ENCODE measurements at regions not wholly inside any gene's neighbourhood (a gene's known extent, or its start where the extent isn't known, plus 50 kb on each side); places are given as distances from the start of the nearest gene placed in this dataset.

DNA sequence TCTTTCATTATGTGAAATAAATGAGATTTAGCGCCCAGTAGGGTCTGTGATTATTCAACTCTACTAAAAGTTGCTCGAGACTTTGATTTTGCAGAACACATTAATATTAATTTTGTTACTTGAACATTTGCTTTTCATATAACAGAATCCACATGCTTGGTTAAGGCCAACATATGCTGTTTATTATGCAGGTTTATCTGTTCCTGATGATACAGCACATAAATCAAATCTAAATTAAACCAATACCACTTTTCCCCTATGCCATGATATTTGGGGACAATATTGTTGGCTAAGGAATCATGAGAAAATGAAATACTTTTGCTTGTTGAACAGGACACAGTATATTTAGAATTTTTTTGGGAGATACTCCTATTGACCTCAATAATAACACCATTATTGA, 291.1 kb downstream of the USP25 start:
- no peak for DNase-seq

DNA sequence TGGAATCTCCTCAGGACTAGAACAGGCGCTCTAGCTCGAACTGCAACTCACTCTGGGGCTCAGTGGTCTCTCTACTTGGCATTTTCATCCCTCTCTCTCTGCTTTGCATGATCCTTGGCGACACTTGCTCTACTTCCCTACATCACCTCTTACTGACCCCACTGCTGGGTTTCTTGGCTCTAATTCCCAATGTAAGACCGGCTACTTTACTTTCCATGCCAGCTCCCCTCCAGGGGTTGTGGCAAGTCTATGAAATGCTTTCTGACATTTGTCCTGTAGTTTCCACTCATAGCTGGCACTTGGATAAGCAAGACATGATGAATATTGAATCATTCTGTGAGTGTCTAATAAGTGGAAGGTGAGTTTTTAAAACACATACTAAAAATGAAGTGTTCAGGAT, 292.3 kb downstream of the USP25 start:
- DNase-seq = no peak

DNA sequence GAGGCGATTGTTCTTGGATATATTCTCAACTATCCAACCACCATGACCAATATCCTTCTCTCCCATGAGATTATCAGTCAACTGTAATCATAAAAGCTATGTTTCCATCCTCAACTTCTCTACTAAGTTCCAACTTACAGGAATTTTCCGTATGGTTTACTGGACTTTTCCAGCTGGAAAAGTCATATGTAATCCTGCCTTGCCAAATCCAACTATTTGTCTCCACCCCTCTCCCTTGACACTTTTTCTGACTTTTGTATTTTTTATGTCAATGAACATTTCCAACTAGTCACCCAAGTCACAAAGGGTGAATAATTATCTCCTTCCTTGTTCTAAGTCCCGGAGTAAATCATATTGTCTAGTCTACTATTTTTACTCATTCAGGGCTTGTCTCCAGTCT, 293.1 kb downstream of the USP25 start:
- DNase-seq = no peak

DNA sequence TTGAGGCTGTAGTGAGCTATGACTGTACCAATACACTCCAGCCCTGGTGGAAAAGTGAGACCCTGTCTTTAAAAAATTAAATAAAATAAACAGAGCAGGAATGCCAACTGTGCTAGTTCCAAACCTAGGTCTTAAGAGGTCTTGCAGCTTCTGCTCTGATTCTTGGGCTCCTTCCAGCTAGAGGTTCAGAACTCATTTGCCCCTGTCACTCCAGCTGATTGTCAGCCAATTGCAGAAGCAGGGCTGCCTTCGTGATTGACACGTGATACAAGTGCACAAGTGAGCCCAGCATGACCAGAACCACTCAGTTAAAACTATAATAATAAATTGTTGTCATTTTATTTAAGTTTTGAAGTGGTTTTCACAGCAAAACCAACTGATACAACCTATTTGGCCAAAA, 298.4 kb downstream of the USP25 start:
- DNase-seq = no peak

DNA sequence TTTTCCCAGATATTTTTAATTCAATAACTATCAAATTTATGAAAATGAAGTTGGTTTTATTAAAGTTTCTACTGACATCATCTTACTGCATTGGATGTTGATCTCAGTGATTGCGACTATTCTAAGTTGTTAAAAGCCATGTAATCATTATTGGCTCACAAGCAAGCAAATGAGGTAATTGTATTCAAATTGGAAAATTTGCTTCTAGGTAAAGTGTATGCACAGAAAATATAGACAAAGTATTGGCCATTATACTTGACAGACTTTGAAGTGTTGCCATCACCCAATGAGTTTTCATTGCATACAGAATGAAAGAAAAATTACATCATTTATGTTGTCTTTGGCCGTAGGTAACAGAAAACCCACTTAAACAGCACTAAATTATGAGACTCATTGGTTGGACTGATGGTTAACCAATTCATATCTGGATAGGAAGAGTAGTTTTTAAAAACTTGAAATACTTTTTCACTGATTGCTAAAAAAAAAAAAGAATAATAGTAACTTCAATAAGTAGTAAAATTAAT, 299.2 kb downstream of the USP25 start:
- DNase-seq = no peak

DNA sequence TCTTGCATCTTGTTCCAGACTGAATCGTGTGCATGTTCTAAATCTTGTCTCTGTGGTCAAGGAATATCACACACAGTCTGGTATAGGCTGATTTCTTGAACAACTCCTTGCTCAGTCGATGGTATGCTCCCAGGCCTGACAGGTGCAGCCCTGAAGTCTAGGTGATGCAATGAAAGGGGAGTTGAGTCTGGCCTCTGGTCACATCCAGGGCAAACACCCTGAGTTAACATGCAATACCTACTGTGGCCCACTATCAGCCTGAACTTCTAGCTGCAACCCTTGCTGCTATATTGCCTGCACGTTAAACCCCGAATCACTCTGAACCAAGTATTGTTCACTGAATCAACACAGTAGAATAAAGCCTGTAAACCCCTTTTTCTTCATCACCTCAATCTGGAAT, 303.4 kb downstream of the USP25 start:
- no peak for DNase-seq

DNA sequence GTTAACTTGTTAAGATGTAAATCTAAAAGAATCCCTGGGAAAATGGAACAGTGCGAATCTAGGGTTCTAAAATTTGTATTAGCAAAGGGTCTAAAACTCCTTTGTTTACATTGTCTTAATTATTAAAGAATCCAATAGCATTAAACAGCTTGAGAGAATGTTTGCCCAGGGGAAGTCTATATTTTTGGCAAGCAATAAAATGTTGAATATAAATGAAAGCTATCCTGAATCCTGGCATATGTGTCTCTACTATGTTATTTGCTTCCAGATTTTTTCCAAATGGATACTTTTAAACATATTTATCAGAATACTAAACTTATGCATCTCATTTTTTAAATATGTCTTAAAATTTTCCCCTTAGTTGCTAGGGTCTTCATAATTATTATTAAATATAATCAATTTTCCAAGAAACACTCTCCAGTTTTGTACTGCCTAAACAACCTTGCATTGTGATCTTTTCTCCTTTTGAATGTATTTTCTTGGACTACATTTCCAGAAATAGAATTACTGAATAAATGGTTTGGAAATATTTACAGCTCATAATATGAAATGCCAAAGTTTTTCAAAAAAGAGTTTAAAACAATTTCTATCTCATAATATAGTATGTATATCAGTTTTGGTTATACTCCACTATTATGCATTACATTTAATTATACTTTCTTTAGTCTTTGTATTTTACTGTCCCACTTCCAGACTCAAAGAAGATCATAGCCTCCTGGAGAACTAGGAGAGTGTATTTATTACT, 304.8 kb downstream of the USP25 start:
- no peak for DNase-seq

DNA sequence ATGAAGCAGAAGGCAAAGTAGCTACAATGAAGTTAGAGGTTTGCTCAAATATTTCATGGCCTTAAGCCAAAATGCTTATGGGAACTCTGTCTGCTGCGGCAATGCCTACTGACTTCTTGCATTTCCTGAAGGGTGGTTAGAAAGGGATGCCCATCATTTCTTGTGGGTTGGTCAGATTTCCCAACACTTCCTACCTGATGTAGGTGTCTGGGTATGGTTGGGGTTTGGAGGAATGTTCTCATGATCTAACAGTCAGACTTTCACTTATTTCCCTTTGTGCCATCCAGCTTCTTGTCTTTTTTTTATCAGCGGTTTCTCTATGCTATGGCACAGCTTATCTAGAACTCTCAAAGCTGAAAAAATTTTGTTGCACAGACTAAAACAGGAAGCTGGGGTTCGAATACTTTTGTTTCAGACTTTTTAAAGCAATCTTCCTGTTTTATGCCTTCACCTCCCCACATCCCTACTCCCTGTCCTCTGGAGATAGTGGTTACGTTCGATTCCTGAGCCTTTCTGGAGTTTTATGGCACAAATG, 307.7 kb downstream of the USP25 start:
- DNase-seq = no peak

DNA sequence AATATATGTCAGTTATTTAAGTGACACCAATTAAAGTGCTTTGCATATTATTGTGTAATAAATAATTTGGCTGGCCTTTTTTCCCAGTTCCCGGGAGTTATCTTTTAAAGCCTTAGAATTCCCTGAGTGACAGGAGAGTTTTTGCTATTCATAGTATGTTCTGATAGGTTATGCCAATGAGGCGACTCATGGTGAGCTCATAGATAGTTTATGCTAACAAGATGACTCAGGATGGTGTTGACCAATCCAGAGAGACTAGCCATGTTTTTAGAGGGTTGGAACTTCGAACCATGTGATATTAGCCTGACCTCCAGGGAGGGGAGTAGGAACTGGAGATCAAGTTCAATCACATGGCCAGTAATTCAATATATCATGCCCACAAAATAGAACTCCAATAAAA, 310.8 kb downstream of the USP25 start:
- no peak for DNase-seq

DNA sequence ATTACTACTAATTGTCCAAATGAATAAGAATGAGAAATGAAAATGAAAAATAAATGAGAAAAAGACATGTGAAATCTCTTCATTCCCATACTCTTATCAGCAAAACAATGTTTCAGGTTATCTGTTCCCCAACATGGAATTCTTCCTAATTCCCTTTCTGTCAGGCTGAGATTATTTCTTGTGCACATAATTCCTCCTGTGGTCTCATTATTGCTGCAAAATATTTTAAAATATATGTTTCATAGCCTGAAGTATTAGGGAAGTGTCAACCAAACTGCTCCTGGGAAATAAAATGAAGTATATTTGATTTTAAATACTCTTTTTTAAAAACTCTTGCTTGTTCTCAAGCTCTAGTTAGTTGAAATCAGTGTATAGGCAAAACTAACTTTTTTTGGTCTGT, 314.9 kb downstream of the USP25 start:
- DNase-seq = no peak

DNA sequence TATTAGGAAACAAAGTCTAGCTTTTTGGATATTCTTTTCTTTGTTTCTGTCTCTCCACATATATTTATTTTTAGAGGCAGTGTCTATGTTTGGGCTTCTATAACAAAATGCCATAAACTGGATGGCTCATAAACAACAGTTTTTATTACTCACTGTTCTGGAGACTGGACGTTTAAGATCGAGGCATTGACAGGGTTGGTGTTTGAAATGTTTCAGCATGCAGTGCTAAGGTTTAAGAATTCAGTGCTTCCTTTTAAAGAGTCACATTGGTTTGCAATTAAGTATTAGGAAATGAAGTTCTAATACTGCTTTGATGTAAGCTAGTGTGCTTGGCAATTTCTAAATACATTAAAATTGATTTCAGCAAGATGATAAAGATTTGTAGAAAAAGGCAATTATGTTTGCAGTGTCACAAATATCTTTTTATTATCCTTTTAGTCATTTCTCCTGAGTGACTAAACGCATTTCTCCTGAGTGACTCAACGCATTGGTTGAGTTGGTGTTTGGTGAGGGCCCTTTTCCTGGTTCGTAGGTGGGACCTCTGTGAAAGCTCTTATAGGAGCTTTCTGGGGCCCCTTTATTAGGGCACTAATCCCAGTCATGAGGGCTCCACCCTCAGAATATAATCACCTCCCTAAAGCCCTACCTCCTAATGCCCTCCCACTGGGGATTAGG, 317.0 kb downstream of the USP25 start:
- no peak for DNase-seq

DNA sequence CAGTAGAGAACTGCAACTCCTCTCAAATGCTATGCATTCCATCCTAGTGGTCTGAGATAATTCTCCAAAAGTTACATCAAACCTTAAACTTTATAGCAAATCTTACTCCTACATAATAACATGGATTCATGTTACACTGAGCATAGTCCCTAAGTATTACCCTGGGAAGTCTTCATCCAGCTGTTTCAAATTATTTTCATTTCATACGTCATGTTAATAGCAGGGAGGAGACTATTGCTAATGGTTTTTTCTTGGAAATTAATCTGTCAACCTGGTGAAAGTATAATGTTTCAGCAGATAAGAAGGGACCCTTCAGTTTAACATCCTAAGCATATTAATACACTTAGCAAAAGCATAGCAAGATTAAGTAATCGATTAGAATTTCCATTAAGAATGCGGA, 318.1 kb downstream of the USP25 start:
- no peak for DNase-seq

DNA sequence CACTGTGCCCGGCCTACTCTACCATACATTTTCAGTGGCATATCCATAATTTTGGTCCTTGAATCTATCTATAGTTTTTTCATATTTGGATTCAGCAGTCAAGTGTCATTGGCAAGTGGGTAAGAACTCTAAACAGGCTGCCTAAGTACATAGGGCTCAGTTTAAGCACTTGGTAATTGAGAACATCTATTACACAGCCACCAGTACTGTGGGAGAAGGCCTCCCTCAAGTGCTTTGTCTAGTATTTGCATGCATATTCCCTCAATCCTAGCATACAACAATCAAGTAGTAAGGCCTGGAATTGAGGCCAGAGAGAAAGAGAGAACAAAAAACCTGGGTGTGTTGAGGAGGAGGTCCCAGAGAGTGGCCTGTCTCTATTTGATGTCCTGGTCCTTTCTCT, 325.2 kb downstream of the USP25 start:
- DNase-seq = no peak

DNA sequence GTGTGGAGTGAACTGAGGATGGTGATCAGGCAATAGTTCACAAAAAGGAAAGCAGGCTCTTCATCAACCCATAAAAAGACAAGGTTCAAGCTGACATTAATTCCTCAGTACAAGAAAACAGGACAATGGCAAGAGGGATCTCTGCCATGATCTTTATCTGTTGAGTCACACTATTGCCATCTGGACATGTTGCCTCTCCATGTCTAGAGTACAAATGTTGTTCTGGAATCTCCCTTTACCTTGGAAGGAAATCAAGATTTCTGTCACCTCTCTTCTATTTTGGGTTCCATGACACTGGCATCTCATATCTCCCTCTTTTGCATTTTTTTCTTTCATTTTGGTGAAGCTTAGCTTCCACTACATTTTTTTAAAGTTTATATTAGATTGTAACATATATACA, 329.1 kb downstream of the USP25 start:
- no peak for DNase-seq

DNA sequence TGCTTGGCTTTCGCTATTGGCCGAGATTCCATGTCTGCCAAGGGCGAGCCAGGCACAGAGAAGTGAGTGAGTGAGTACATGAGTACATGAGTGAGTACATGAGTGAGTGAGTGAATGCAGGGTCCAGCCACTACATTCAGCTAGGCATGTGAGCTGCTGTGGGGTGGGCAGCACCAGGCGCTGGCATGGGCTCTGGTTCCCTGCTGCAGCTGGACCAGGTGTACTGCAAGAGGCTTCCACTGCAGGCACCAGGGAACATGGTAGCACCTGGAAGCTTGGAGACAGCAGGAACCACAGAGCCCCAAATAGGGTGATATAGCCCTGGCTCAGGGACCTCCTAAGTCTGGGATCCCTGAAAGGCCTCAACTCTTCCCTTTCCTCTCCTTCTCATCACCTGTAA, 330.2 kb downstream of the USP25 start:
- DNase-seq = no peak

DNA sequence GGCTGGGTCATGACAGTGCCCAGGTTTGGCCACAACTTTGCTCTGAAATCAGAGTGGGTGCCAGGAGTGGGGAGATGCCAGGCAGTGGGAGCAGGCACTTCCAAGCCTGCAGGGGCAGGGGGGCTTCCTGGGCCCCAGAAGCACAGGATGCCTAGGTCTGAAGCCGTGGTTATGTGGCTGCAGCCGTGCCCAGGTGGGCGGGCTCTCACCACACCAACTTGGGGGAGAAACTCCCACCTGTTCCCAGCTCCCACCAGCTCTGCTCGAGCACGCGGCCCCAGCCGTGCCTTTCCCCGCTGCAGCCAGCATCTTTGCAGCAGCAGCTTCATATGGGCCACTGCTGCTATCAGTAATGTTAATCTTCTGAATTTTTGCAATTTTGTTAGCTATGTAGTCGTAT, 331.4 kb downstream of the USP25 start:
- DNase-seq = no peak

DNA sequence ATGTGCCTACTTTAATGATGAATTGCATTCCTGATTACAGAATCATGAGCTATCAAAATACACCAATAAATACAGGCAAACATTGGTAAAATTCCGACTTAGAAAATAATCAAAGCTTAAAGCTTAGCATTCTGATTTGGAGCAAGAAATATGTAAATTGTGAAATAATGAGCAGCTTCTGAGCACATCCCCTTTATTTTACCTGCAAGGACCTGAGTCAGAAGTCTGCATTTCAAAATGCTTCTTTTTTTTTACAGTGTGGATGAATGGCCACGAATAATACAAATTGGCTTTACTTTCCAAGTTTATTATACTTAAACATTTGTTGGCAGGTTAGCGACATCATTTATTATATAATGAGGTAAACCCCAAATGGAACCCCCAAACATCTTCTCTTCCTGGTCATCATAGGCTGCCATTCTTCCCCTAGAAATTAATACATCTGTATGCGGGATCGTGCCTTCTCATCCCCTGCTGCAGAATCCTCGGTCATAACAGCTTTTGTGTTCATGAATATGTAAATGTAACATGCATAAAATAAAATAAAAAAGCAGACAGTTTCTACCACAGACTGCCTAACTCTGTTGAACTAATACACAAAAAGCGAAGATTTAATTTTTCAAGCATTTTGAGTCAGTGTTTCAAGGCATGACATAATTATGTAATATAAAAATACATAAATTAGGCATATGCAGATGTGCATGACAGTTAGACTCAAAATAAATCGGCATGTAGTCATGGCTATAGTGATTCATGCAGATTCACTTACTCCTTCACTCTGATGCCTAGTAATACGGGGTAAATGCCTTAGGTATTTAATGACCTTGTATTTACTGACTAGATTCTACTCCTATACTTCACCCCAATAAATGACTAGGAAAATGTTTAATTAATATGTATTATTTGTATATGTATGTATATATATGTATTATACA, 339.7 kb downstream of the USP25 start:
- no peak for DNase-seq

DNA sequence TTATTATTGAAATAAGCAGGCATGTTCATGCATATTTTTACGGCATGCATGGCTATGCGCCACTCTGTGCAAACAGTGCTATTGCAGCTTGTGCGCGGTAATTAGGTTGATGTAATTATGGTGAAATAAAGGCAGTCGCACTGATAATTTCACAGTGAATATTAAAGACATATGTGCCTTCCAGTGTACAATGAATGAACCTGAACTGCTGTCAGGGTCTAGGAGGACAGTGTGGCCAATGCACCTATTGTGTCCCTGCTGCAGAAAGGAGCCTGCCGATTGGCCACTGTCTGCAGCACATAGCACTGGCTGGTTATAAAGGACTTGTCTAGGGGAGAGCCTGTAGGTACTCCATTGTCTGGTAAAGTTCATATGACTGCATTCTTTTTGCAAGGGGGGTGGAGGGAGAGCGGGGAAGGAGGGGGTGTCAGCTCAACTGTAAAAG, 340.4 kb downstream of the USP25 start:
- DNase-seq = no peak

DNA sequence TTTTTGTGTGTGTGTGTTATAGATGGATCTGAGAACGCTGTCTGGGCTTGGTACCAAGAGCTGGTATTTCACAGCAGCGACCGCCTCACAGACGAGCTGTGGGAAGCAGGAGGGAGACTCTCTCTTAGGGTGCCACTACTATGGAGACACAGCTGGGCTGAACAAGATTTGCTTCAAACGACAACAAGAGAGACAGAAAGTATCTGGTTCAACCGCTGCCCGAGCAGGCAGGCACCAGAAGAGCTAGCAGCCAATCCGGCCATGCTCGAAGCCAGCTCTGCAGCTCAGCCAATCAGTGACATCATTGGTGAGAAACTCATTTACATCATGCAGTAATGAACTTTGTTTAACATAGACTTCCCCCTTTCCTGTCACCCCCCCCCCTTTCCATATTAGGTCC, 341.3 kb downstream of the USP25 start:
- DNase-seq = no peak

DNA sequence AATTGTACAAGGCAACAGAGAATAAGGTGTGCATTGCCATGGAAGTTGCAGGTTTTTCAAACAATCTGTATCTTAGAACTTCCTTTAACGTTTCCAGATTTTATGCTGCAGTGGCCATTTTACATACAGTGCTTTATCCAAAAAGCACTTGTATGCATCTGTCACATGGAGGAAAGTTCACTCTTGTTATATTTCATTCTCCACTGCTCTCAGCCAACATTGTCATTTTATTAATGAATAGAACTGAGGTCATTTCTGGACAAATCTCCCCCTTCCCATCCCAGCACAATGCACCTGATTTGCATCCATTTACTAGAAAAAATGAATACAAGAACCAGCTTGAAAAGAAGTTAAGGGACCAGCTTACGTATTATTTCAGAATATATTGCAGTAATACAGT, 342.0 kb downstream of the USP25 start:
- no peak for DNase-seq

DNA sequence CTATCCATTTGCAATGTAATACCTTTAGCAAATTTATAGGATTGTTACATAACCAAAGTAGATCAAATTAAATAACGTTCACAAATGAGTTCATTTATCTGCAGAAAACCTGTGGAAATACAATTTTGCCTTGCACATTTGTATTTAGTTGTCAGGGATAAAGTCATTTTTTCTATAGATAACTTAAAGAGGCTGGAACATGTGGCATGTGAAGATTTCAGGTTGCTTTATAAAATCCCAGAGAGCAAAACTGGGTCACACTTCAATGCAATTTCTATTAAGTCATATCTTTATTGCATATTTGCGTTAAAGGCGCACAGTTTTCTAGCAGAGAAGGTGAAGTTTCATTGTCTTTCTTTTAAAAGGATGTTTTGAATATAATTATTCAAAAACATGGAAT, 342.4 kb downstream of the USP25 start:
- DNase-seq = no peak

DNA sequence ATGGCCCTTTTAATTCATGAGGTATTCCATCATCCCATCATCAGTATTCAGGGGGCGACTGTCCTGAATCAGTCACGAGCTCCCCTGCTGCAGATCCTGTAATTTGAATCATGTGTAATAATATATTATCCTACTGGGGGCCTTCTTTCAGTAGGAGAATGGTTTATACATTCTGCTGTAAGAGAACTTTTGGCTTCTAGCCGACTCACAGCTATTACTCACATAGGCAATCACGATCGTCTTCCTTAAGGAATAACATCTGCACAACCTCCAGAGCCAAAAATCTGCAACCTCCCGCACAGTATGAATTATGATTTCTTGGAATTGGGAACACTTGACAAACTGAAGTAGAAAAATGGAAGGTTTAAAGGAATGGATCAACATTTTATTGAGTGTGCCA, 343.0 kb downstream of the USP25 start:
- no peak for DNase-seq

DNA sequence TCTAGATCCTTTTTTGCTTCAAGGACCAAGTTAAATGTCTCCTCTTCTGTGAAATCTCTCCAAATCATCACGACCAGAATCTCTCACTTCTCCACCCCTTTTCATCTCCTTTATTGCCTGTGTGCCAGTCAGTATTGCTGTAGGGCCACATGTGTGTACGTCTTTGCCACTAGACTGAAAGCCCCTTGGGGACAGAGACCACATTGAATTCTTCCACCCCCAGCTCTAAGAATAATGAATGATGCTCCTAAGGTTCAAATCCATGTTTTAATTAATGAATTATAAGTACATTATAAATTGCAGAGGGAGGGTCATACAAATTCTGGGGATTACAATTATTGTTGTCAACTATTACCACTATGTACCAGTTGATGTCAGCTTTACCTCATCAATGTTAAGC, 343.8 kb downstream of the USP25 start:
- DNase-seq = no peak

All from T-helper 2 cell (primary cell).